Pancreas (tissue), 10 donors: ENCODE measurements at regions not wholly inside any gene's neighbourhood (a gene's known extent, or its start where the extent isn't known, plus 50 kb on each side); places are given as distances from the start of the nearest gene placed in this dataset.

Experiments used
- ATAC-seq, 4 donors: fragments of 200-7000 bp; cut with Tn5 transposase; one replicate each; pipeline versions ENCODE4 v1.8.0 to v1.9.1; 2020; ENCODE audit warnings: mild to moderate bottlenecking in 4 of 4, moderate library complexity in 4 of 4
- DNase-seq, 6 donors: peaks; one replicate each; pipeline ENCODE4 v3.0.0-alpha.2; 2020
- FAIRE-seq: peaks from 2 replicates; lab custom pipeline; 2012; peaks lifted over from hg19 to GRCh38; lab: Jason Lieb, UNC
- H3K27ac ChIP-seq, 4 donors: fragments of 200-600 bp; sonication (generic); 1 replicate in 3 of 4; 2 replicates in 1 of 4; pipeline versions ENCODE4 v1.5.0 to v1.8.0; 2020
- H3K27me3 ChIP-seq, 4 donors: fragments of 200-600 bp; one replicate each; pipeline ENCODE4 v1.8.0; 2021
- H3K36me3 ChIP-seq, 3 donors: fragments of 200-600 bp; sonication (generic) in 1 of 3; one replicate each; pipeline versions ENCODE4 v1.5.0 to v1.8.0; 2020 to 2021
- H3K4me1 ChIP-seq, 3 donors: fragments of 200-600 bp; one replicate each; pipeline ENCODE4 v1.8.0; 2021
- H3K4me3 ChIP-seq, 4 donors: fragments of 200-600 bp; sonication (generic) in 2 of 4; one replicate each; pipeline versions ENCODE4 v1.5.0 to v1.8.0; 2020 to 2021
- H3K9me3 ChIP-seq, 4 donors: fragments of 200-600 bp; one replicate each; pipeline ENCODE4 v1.8.0; 2021
- CTCF ChIP-seq, 4 donors: fragments of 200-600 bp; sonication (generic) in 3 of 4; IDR thresholded peaks; one replicate each; pipeline versions ENCODE4 v1.5.0 to v1.8.0; 2021; ENCODE audit warnings: antibody characterized with exemption in 4 of 4
- WGBS, 2 donors: extraction: QIAGEN DNeasy Blood & Tissue Kit; methylation state at CpG; one replicate each; pipeline ENCODE4 v1.1.7; 2013; 5-methylcytosine and 5-hydroxymethylcytosine counted together
- intact Hi-C, 3 donors: fragments of 100-400 bp; cut with DNase I; formaldehyde crosslinking; loops; one replicate each; pipeline versions ENCODE4 v1.11.1 to v1.14.2; 2022
- donor health status: healthy with polysubstance abuse.
- donor health status: DM: no; HTN: no; CAD: no; lungs with moderate emphysema.
- donor health status: DM: no; HTN: no; CAD: no.
- donor health status: control.
- donor health status: control.
- donor health status: Bipolar disorder and iron deficiency.
- donor health status: DM: yes; HTN: yes; CAD: no.
- donor health status: DM: no; HTN: no; CAD: no.
- donor health status: DM: no; HTN: no; CAD: no.
- donor health status: DM: yes; HTN: yes; CAD: no.

GRCh38 chr3:88773766-88774165 is 333.7 kb upstream of the EPHA3 start:
- intact Hi-C loops = no loop called here
- no peaks in the 10 kb centered on the region for H3K9me3 ChIP-seq
- no peaks in the 10 kb centered on the region for H3K27me3 ChIP-seq
- no peak for FAIRE-seq
- no peak for DNase-seq
- H3K27ac ChIP-seq = no peak overlapping the region
- ATAC-seq = no peak
- no peaks in the 10 kb centered on the region for H3K4me1 ChIP-seq
- H3K36me3 ChIP-seq = no peaks in the 10 kb centered on the region
- no peak overlapping the region for H3K4me3 ChIP-seq
- no peak for TF ChIP-seq CTCF (IDR thresholded peaks at IDR 0.05)

DNA sequence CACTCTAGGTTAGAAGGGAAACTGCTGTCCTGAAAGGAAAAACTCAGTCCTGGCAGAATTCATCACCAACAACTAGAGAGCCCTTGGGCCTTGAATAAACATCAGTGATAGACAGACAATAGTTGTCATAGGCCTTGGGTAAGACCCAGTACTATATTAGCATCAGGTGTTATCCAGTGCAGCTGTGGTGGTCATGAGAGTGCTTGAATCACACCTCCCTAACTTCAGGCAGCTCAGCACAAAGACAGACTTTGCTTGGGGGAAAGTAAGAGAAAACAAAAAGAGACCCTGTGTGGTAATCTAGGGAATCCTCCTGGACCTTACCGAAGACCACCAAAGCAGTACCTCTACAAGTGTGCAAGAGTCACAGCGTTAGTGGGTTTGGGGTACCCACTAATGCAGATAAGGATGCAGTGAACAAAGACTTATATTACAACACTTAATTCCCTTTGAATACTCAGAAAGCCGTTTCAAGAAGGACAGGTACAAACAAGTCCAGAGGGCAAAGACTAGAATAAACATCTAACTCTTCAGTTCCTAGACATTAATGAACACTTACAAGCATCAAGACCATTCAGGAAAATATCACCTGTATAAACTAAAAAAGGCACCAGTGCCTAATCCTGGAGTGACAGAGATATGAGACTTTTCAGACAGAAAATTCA is 332.3 kb upstream of the EPHA3 start:
- no peak for TF ChIP-seq CTCF (IDR thresholded peaks at IDR 0.05)
- no peak for DNase-seq
- no peak for FAIRE-seq
- no peak overlapping the region for H3K27ac ChIP-seq
- no peaks in the 10 kb centered on the region for H3K4me1 ChIP-seq
- ATAC-seq = no peak
- no peaks in the 10 kb centered on the region for H3K36me3 ChIP-seq
- intact Hi-C loops = no loop called here
- WGBS, 2 donors = 77 to 83% methylated on average over 3 of the region's 3 CpGs
- H3K9me3 ChIP-seq = no peaks in the 10 kb centered on the region
- no peak overlapping the region for H3K4me3 ChIP-seq
- no peaks in the 10 kb centered on the region for H3K27me3 ChIP-seq

DNA sequence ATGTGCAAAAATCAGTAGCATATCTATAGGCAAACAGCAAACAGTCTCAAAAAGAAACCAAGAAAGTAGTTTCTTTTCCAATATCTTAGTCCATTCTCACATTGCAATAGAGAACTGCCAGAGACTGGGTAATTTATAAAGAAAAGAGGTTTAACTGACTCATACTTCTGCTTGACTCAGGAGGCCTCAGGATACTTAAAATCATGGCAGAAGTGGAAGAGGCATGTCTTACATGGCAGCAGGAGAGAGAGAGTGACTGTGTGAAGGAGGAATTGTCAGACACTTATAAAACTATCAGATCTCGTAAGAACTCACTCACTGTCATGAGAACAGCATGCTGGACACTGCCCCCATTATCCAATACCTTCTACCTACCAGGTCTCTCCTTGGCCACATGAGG is 327.9 kb upstream of the EPHA3 start:
- Histone ChIP-seq H3K27me3 (no peaks in the 10 kb centered on the region), H3K9me3 (no peaks in the 10 kb centered on the region), H3K4me1 (no peaks in the 10 kb centered on the region), H3K27ac (no peak overlapping the region), H3K36me3 (no peaks in the 10 kb centered on the region), H3K4me3 (no peak overlapping the region)
- intact Hi-C loops = no loop called here
- ATAC-seq = no peak
- no peak for TF ChIP-seq CTCF (IDR thresholded peaks at IDR 0.05)
- WGBS, 2 donors = 56 to 64% methylated on average over 1 of the region's 1 CpG
- DNase-seq = no peak
- FAIRE-seq = no peak

DNA sequence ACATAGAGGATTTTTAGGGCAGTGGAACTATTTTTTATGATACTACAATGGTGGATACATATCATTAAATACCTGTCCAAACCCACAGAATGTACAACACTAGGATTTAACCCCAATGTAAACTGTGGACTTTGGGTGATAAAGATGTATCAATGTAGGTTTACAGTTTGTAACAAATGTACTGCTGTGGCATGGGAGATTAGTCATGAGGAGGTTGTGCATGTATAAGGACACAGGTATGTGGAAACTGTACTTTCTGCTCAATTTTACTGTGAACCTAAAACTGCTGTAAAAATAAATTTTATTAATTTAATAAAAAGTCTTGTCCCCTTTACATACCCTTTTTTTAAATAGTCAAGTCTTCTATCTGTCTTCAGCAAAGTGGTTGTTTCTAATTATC is 322.5 kb upstream of the EPHA3 start:
- intact Hi-C loops = no loop called here
- no peak for TF ChIP-seq CTCF (IDR thresholded peaks at IDR 0.05)
- H3K4me3 ChIP-seq = no peak overlapping the region
- FAIRE-seq (no peak), DNase-seq (no peak), ATAC-seq (no peak)
- H3K36me3 ChIP-seq = no peaks in the 10 kb centered on the region
- no peaks in the 10 kb centered on the region for H3K27me3 ChIP-seq
- no peaks in the 10 kb centered on the region for H3K9me3 ChIP-seq
- H3K4me1 ChIP-seq = no peaks in the 10 kb centered on the region
- no peak overlapping the region for H3K27ac ChIP-seq

DNA sequence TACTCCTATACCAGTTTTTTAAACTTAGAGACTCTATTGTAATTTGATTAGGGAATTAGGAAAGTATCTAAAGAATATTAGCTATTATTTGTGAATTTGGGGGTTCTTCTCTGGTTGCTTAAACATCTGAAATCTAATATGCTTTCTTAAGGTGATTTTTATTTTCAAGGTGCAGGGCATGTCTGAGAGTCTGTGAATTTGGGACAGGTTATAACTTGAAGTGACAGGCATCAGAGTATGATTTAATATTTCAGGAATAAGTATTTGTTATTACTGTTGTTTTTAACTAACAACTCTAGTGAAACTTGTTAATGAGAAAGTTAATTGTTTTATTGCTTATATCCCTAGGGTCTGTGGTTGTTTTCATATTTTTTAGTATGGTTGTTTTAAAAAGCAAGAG is 321.6 kb upstream of the EPHA3 start:
- no peak overlapping the region for H3K27ac ChIP-seq
- FAIRE-seq = no peak
- intact Hi-C loops = no loop called here

More for the DNA sequence above, 321.6 kb upstream of the EPHA3 start:
- H3K4me3 ChIP-seq = no peak overlapping the region
- ATAC-seq = no peak
- no peak for TF ChIP-seq CTCF (IDR thresholded peaks at IDR 0.05)
- H3K36me3 ChIP-seq = no peaks in the 10 kb centered on the region
- no peaks in the 10 kb centered on the region for H3K9me3 ChIP-seq
- DNase-seq = no peak
- H3K4me1 ChIP-seq = no peaks in the 10 kb centered on the region
- no peaks in the 10 kb centered on the region for H3K27me3 ChIP-seq
